Right lobe of liver (tissue), 4 donors: ENCODE measurements at regions not wholly inside any gene's neighbourhood (a gene's known extent, or its start where the extent isn't known, plus 50 kb on each side); places are given as distances from the start of the nearest gene placed in this dataset.

ENCODE experiments used
- POLR2A ChIP-seq: fragments of 450-650 bp; IDR thresholded peaks from one replicate; pipeline ENCODE4 v1.6.1; 2017; ENCODE audit warnings: antibody characterized with exemption, mild to moderate bottlenecking
- TF ChIP-seq, protein P1 (sequence below), 4 donors: fragments of 200-600 bp in 3 of 4; fragments of 450-650 bp in 1 of 4; IDR thresholded peaks; one replicate each; pipeline versions ENCODE4 v1.5.1 to v1.8.0; 2016 to 2022; ENCODE audit warnings: antibody characterized with exemption in 4 of 4, mild to moderate bottlenecking in 2 of 4
- donor health status: DM: no; HTN: no; CAD: no.
- donor health status: DM: no; HTN: no; CAD: no.
- donor health status: DM: no; HTN: yes; CAD: no.

GRCh38 chr2:30037016-30037415 lies 109.8 kb upstream of the YPEL5 start:
- TF ChIP-seq, protein P1, sequence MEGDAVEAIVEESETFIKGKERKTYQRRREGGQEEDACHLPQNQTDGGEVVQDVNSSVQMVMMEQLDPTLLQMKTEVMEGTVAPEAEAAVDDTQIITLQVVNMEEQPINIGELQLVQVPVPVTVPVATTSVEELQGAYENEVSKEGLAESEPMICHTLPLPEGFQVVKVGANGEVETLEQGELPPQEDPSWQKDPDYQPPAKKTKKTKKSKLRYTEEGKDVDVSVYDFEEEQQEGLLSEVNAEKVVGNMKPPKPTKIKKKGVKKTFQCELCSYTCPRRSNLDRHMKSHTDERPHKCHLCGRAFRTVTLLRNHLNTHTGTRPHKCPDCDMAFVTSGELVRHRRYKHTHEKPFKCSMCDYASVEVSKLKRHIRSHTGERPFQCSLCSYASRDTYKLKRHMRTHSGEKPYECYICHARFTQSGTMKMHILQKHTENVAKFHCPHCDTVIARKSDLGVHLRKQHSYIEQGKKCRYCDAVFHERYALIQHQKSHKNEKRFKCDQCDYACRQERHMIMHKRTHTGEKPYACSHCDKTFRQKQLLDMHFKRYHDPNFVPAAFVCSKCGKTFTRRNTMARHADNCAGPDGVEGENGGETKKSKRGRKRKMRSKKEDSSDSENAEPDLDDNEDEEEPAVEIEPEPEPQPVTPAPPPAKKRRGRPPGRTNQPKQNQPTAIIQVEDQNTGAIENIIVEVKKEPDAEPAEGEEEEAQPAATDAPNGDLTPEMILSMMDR (IDR thresholded peaks at IDR 0.05): no peak
- no peak for TF ChIP-seq POLR2A
